Parathyroid adenoma (tissue), 2 donors: ENCODE measurements at regions not wholly inside any gene's neighbourhood (a gene's known extent, or its start where the extent isn't known, plus 50 kb on each side); places are given as distances from the start of the nearest gene placed in this dataset.

Source experiments
- H2AFZ ChIP-seq: fragments of 300-600 bp; sonication (generic); one replicate; pipeline ENCODE4 v1.7.0; 2017; ENCODE audit warnings: antibody characterized with exemption, mild to moderate bottlenecking
- H3K27ac ChIP-seq: fragments of 300-600 bp; sonication (generic); one replicate; pipeline ENCODE4 v1.7.0; 2017
- H3K27me3 ChIP-seq: fragments of 300-600 bp; sonication (generic); one replicate; pipeline ENCODE4 v1.7.0; 2017; ENCODE audit warnings: low read length; ENCODE audit not compliant: control insufficient read depth, insufficient read depth
- H3K36me3 ChIP-seq: fragments of 300-600 bp; sonication (generic); one replicate; pipeline ENCODE4 v1.7.0; 2017; ENCODE audit warnings: low read length; ENCODE audit not compliant: control insufficient read depth, insufficient read depth
- H3K4me1 ChIP-seq: fragments of 300-600 bp; sonication (generic); one replicate; pipeline ENCODE4 v1.7.0; 2017; ENCODE audit warnings: control low read depth
- H3K4me2 ChIP-seq: fragments of 300-600 bp; sonication (generic); one replicate; pipeline ENCODE4 v1.7.0; 2017; ENCODE audit warnings: low read length
- H3K4me3 ChIP-seq: fragments of 300-600 bp; sonication (generic); one replicate; pipeline ENCODE4 v1.7.0; 2017; ENCODE audit warnings: low read depth, low read length
- H3K79me2 ChIP-seq: fragments of 300-600 bp; sonication (generic); one replicate; pipeline ENCODE4 v1.7.0; 2017; ENCODE audit warnings: control low read depth
- H3K9ac ChIP-seq: fragments of 300-600 bp; sonication (generic); one replicate; pipeline ENCODE4 v1.7.0; 2017; ENCODE audit warnings: mild to moderate bottlenecking
- H3K9me3 ChIP-seq: fragments of 300-600 bp; sonication (generic); one replicate; pipeline ENCODE4 v1.7.0; 2017; ENCODE audit warnings: low read length; ENCODE audit not compliant: control insufficient read depth
- TF ChIP-seq, protein P1 (sequence below): fragments of 300-600 bp; sonication (generic); IDR thresholded peaks from one replicate; pipeline ENCODE4 v1.7.0; 2017; ENCODE audit warnings: antibody characterized with exemption, mild to moderate bottlenecking
- donor health status: primary hyperparathyroidism.

DNA sequence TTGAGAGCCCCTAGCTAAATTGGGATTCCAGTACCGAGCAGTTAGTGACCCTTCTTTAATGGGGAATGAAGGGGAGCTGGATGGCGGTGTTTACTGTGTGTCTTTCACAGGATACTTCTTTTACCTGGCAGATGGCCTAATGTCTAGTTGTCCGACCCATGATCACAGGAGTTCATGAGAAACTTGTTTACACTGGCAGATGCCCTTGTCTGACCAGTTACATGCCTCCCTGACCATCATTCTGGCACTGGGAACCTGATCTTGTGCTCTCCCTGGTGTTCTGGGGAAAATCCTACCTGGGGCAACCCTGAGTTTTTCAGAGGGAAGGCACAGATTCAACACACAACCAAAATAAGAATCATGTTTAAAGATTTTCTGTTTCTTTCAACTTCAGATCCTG, 120.1 kb upstream of the SLC13A1 start:
- Histone ChIP-seq H2AFZ (peak overlapping the region; percentile 48), H3K79me2 (no peaks in the 10 kb centered on the region), H3K9me3 (no peaks in the 10 kb centered on the region), H3K4me3 (no peak overlapping the region), H3K27me3 (no peaks in the 10 kb centered on the region), H3K36me3 (no peaks in the 10 kb centered on the region), H3K4me1 (peaks cover 7% of the 10 kb centered on the region), H3K27ac (peak overlapping the region; percentile 33), H3K9ac (no peak overlapping the region), H3K4me2 (no peak overlapping the region)
- TF ChIP-seq, protein P1, sequence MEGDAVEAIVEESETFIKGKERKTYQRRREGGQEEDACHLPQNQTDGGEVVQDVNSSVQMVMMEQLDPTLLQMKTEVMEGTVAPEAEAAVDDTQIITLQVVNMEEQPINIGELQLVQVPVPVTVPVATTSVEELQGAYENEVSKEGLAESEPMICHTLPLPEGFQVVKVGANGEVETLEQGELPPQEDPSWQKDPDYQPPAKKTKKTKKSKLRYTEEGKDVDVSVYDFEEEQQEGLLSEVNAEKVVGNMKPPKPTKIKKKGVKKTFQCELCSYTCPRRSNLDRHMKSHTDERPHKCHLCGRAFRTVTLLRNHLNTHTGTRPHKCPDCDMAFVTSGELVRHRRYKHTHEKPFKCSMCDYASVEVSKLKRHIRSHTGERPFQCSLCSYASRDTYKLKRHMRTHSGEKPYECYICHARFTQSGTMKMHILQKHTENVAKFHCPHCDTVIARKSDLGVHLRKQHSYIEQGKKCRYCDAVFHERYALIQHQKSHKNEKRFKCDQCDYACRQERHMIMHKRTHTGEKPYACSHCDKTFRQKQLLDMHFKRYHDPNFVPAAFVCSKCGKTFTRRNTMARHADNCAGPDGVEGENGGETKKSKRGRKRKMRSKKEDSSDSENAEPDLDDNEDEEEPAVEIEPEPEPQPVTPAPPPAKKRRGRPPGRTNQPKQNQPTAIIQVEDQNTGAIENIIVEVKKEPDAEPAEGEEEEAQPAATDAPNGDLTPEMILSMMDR: no peak

DNA sequence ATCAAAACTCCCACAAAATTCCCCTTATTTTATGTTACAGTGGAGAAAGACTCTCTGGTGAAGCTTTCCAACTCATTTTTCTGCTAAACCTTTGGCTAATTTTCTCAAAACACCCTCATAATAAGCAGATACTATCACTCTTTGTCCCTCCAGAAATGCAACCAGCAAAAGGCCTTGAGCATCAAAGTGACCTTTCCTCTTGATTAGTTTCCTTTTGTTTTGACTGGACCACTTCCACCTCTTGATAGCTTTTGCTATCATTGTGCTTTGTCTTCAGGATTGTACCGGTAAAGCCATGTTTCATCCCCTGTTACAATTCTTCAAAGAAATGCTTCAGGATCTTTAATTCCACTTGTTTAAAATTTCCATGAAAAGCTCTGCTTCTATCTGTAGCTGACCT, 115.1 kb upstream of the SLC13A1 start:
- no peak overlapping the region for H3K4me2 ChIP-seq
- H3K9me3 ChIP-seq: no peaks in the 10 kb centered on the region
- H3K27me3 ChIP-seq: no peaks in the 10 kb centered on the region
- H3K4me1 ChIP-seq: no peaks in the 10 kb centered on the region
- no peaks in the 10 kb centered on the region for H3K36me3 ChIP-seq
- H3K79me2 ChIP-seq: no peaks in the 10 kb centered on the region
- H3K4me3 ChIP-seq: no peak overlapping the region
- H3K27ac ChIP-seq: peak overlapping the region; percentile 8
- TF ChIP-seq, protein P1: no peak
- peak overlapping the region; percentile 19 for H2AFZ ChIP-seq
- no peak overlapping the region for H3K9ac ChIP-seq

DNA sequence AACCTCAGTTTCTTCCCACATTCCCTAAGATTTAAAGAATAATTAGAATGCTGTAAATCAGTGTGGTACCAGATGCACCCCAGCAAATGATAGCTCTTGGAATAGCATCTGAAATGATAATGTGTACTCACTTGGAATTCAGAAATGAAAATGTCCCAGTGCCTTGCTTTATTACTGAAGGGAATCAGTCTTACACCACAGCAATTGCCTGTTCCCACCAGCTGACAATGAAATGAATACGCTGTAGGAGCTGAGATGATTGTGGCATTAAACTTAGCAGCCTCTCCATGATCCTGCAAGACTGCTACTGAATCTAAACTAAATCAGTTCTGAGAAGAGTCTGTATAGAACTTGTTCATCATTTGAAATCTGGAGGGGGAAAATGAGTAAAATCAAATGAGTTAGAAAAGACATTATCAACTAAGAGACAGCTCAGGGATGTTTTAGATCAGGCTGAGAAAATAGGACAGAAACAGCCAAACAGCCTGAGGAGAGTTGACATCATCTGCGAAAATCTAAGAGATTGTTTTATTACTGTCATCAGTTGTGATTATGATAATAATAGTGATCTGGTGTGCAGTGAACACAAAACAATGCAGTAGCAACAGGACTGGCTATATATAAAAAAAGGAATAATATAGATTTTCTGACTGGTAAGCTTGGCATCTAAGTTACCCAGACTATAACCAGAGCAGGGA, 108.6 kb upstream of the SLC13A1 start:
- no peak overlapping the region for H3K4me3 ChIP-seq
- TF ChIP-seq, protein P1: no peak
- H3K36me3 ChIP-seq: no peaks in the 10 kb centered on the region
- H3K4me1 ChIP-seq: no peaks in the 10 kb centered on the region
- no peak overlapping the region for H3K27ac ChIP-seq
- no peaks in the 10 kb centered on the region for H3K27me3 ChIP-seq
- H3K4me2 ChIP-seq: no peak overlapping the region
- H2AFZ ChIP-seq: no peak overlapping the region
- H3K9me3 ChIP-seq: no peaks in the 10 kb centered on the region
- no peaks in the 10 kb centered on the region for H3K79me2 ChIP-seq
- H3K9ac ChIP-seq: no peak overlapping the region

DNA sequence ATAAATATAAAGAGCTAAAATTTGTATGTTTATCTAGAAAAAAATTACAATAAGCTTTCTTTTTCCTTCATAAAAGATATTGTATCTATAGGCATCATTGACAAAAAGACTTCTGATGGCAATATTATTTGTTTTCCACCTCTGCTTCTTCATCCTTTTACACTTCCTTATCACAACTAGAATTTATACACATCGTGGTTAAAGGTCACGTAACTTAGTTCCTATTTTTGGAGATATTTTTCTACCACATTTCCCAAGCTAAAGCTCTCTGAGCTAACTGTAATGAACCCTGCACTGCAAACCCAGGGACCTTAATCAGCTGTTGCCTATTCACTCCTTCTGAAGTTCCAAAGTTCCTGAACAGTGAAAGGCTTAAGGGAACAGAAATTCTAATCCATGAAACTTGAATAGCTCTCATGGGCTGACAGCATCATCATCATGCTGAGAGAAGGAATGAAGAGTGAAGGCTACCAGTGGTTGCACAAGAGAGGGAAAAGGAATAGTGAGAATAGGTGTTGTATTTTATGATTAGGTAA, 106.1 kb upstream of the SLC13A1 start:
- H3K27ac ChIP-seq: no peak overlapping the region
- no peaks in the 10 kb centered on the region for H3K36me3 ChIP-seq
- no peaks in the 10 kb centered on the region for H3K9me3 ChIP-seq
- no peak overlapping the region for H2AFZ ChIP-seq
- no peak overlapping the region for H3K4me3 ChIP-seq
- TF ChIP-seq, protein P1: no peak
- H3K9ac ChIP-seq: no peak overlapping the region
- H3K4me2 ChIP-seq: no peak overlapping the region
- no peaks in the 10 kb centered on the region for H3K79me2 ChIP-seq
- no peaks in the 10 kb centered on the region for H3K27me3 ChIP-seq
- H3K4me1 ChIP-seq: no peaks in the 10 kb centered on the region

DNA sequence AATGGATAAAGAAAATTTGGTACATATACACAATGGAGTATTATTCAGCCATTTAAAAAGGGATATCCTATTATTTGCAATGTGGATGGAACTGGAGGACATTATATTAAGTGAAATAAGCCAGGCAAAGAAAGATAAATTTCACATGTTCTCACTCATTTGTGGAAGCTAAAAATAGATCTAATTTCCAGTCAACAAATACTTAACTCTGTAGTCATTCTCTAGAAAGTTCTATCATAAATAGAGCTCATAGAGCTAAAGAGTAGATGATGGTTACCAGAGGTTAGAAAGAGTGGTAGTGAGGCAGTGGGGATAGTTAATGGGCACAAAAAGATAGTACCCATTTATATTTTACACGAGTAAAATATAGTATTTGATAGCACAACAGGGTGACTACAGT, 104.2 kb upstream of the SLC13A1 start:
- no peak overlapping the region for H3K9ac ChIP-seq
- TF ChIP-seq, protein P1: no peak
- no peak overlapping the region for H3K4me3 ChIP-seq
- peaks cover 6% of the 10 kb centered on the region for H3K9me3 ChIP-seq
- H3K36me3 ChIP-seq: no peaks in the 10 kb centered on the region
- no peak overlapping the region for H2AFZ ChIP-seq
- no peaks in the 10 kb centered on the region for H3K4me1 ChIP-seq
- H3K27me3 ChIP-seq: no peaks in the 10 kb centered on the region
- no peak overlapping the region for H3K4me2 ChIP-seq
- no peak overlapping the region for H3K27ac ChIP-seq
- no peaks in the 10 kb centered on the region for H3K79me2 ChIP-seq
